Umbilical cord (tissue), 1 donor: ENCODE measurements at regions not wholly inside any gene's neighbourhood (a gene's known extent, or its start where the extent isn't known, plus 50 kb on each side); places are given as distances from the start of the nearest gene placed in this dataset.

Experiments
- DNase-seq: peaks from one replicate; pipeline ENCODE4 v3.0.0-alpha.2; 2015; ENCODE audit warnings: low spot score

GRCh38 chr10:129309565-129309964, 157.5 kb upstream of the MGMT start:
- no peak for DNase-seq

- peak; percentile 22 for DNase-seq
Measured at GRCh38 chr10:129310881-129311280, 156.2 kb upstream of the MGMT start.

GRCh38 chr10:129319934-129320333, 147.1 kb upstream of the MGMT start:
- DNase-seq = no peak

GRCh38 chr10:129320340-129320739, 146.7 kb upstream of the MGMT start:
- no peak for DNase-seq

- DNase-seq = no peak
Measured at GRCh38 chr10:129321727-129322126, 145.3 kb upstream of the MGMT start.

- DNase-seq = no peak
Measured at GRCh38 chr10:129322933-129323820, 143.9 kb upstream of the MGMT start.

GRCh38 chr10:129323879-129324278, 143.2 kb upstream of the MGMT start:
- DNase-seq = no peak

GRCh38 chr10:129325893-129326292, 141.1 kb upstream of the MGMT start:
- DNase-seq = no peak

- no peak for DNase-seq
Measured at GRCh38 chr10:129328546-129328945, 138.5 kb upstream of the MGMT start.

GRCh38 chr10:129329385-129330055, 137.5 kb upstream of the MGMT start:
- no peak for DNase-seq

GRCh38 chr10:129330211-129330610, 136.8 kb upstream of the MGMT start:
- no peak for DNase-seq

GRCh38 chr10:129331207-129331838, 135.7 kb upstream of the MGMT start:
- no peak for DNase-seq

GRCh38 chr10:129331839-129332220, 135.2 kb upstream of the MGMT start:
- no peak for DNase-seq

- DNase-seq = no peak
Measured at GRCh38 chr10:129332476-129332875, 134.6 kb upstream of the MGMT start.

GRCh38 chr10:129333706-129334105, 133.3 kb upstream of the MGMT start:
- no peak for DNase-seq

- no peak for DNase-seq
Measured at GRCh38 chr10:129334266-129334665, 132.8 kb upstream of the MGMT start.

GRCh38 chr10:129335396-129335795, 131.6 kb upstream of the MGMT start:
- DNase-seq = no peak

- DNase-seq = no peak
Measured at GRCh38 chr10:129335942-129336341, 131.1 kb upstream of the MGMT start.

GRCh38 chr10:129339191-129339590, 127.8 kb upstream of the MGMT start:
- no peak for DNase-seq

- DNase-seq = no peak
Measured at GRCh38 chr10:129339841-129340240, 127.2 kb upstream of the MGMT start.

- DNase-seq = no peak
Measured at GRCh38 chr10:129341087-129341486, 126.0 kb upstream of the MGMT start.

- DNase-seq = no peak
Measured at GRCh38 chr10:129342385-129342784, 124.7 kb upstream of the MGMT start.

GRCh38 chr10:129343141-129343540, 123.9 kb upstream of the MGMT start:
- no peak for DNase-seq
